Epithelial cell of esophagus (primary cell): ENCODE measurements at regions not wholly inside any gene's neighbourhood (a gene's known extent, or its start where the extent isn't known, plus 50 kb on each side); places are given as distances from the start of the nearest gene placed in this dataset.

Experiments used
- DNase-seq: peaks from one replicate; pipeline ENCODE4 v3.0.0; 2010; ENCODE audit warnings: low read depth
- H3K4me3 ChIP-seq: 2 replicates; pipeline ENCODE4 v1.5.1; 2011; ENCODE audit warnings: mild to moderate bottlenecking, low read length, control low read depth
- CTCF ChIP-seq: IDR thresholded peaks from 2 replicates; pipeline ENCODE4 v1.5.1; 2011; ENCODE audit warnings: low read depth, mild to moderate bottlenecking, low read length, control low read depth, inconsistent platforms; ENCODE audit not compliant: insufficient read depth; ENCODE audit errors: missing control alignments

GRCh38 chr14:97414718-97415098, 617.5 kb downstream of the VRK1 start:
- TF ChIP-seq CTCF, result no peak
- DNase-seq, result no peak
- no peak overlapping the region for H3K4me3 ChIP-seq

GRCh38 chr14:97415907-97416306, 618.7 kb downstream of the VRK1 start:
- TF ChIP-seq CTCF, result no peak
- no peak for DNase-seq
- H3K4me3 ChIP-seq, result no peak overlapping the region

- no peak overlapping the region for H3K4me3 ChIP-seq
- TF ChIP-seq CTCF, result no peak
- DNase-seq, result no peak
These were observed 619.4 kb downstream of the VRK1 start for GRCh38 chr14:97416550-97416949.

- no peak overlapping the region for H3K4me3 ChIP-seq
- TF ChIP-seq CTCF, result no peak
- DNase-seq, result no peak
These were observed 620.1 kb downstream of the VRK1 start for GRCh38 chr14:97417331-97417730.

GRCh38 chr14:97420211-97420610, 623.0 kb downstream of the VRK1 start:
- DNase-seq, result no peak
- TF ChIP-seq CTCF, result no peak
- H3K4me3 ChIP-seq, result no peak overlapping the region

GRCh38 chr14:97426776-97427175, 629.6 kb downstream of the VRK1 start:
- H3K4me3 ChIP-seq, result no peak overlapping the region
- no peak for DNase-seq
- TF ChIP-seq CTCF, result no peak

- TF ChIP-seq CTCF, result no peak
- no peak overlapping the region for H3K4me3 ChIP-seq
- no peak for DNase-seq
These were observed 631.7 kb downstream of the VRK1 start for GRCh38 chr14:97428808-97429440.
